Mesothelial cell of epicardium (in vitro differentiated cells): ENCODE measurements at regions not wholly inside any gene's neighbourhood (a gene's known extent, or its start where the extent isn't known, plus 50 kb on each side); places are given as distances from the start of the nearest gene placed in this dataset.

ENCODE experiments used
- DNase-seq, 2 experiments: peaks; one replicate each; pipeline ENCODE4 v3.0.0; 2021; ENCODE audit warnings: low spot score in 2 of 2; ENCODE audit not compliant: unreplicated experiment in 2 of 2
- H3K27ac Mint-ChIP-seq: 2 replicates; pipeline ENCODE4 v1.8.0; 2021; ENCODE audit warnings: mixed read lengths
- H3K27me3 Mint-ChIP-seq: 2 replicates; pipeline ENCODE4 v1.8.0; 2021; ENCODE audit warnings: low read depth, mixed read lengths
- H3K36me3 Mint-ChIP-seq: 2 replicates; pipeline ENCODE4 v1.8.0; 2021; ENCODE audit warnings: mixed read lengths
- H3K4me1 Mint-ChIP-seq: 2 replicates; pipeline ENCODE4 v1.8.0; 2021; ENCODE audit warnings: mixed read lengths
- H3K4me3 Mint-ChIP-seq: 2 replicates; pipeline ENCODE4 v1.8.0; 2021; ENCODE audit warnings: mild to moderate bottlenecking, moderate library complexity, mixed read lengths
- H3K9me3 Mint-ChIP-seq: 2 replicates; pipeline ENCODE4 v1.8.0; 2021; ENCODE audit warnings: mixed read lengths
- CTCF ChIP-seq: fragments of 200-600 bp; sonication (generic); IDR thresholded peaks from one replicate; pipeline ENCODE4 v1.5.0; 2021; ENCODE audit warnings: antibody characterized with exemption; ENCODE audit not compliant: unreplicated experiment

- Mint-ChIP-seq H3K36me3 (no peaks in the 10 kb centered on the region), H3K4me3 (no peak overlapping the region), H3K4me1 (no peaks in the 10 kb centered on the region), H3K27me3 (peaks cover 3% of the 10 kb centered on the region), H3K9me3 (peaks cover 13% of the 10 kb centered on the region), H3K27ac (no peak overlapping the region)
- TF ChIP-seq CTCF = no peak
- DNase-seq = no peak
Observed at GRCh38 chr1:163450986-163451385, 129.2 kb downstream of the NUF2 start.

- H3K4me3 Mint-ChIP-seq = no peak overlapping the region
- no peak overlapping the region for H3K27ac Mint-ChIP-seq
- H3K27me3 Mint-ChIP-seq = peaks cover 7% of the 10 kb centered on the region
Observed at GRCh38 chr1:163459539-163459938, 137.8 kb downstream of the NUF2 start.

GRCh38 chr1:163467289-163467688 is 145.5 kb downstream of the NUF2 start:
- Mint-ChIP-seq H3K9me3 (peaks cover 5% of the 10 kb centered on the region), H3K27ac (no peak overlapping the region), H3K4me3 (no peak overlapping the region), H3K36me3 (peaks cover 2% of the 10 kb centered on the region), H3K27me3 (no peaks in the 10 kb centered on the region), H3K4me1 (peaks cover 4% of the 10 kb centered on the region)
- no peak for TF ChIP-seq CTCF
- DNase-seq = no peak

More at GRCh38 chr1:163459539-163459938, 137.8 kb downstream of the NUF2 start:
- DNase-seq = no peak
- no peak for TF ChIP-seq CTCF
- Mint-ChIP-seq H3K9me3 (peaks cover 4% of the 10 kb centered on the region), H3K36me3 (no peaks in the 10 kb centered on the region), H3K4me1 (peaks cover 9% of the 10 kb centered on the region)

- no peak overlapping the region for H3K27ac Mint-ChIP-seq
- DNase-seq = no peak
- H3K27me3 Mint-ChIP-seq = no peaks in the 10 kb centered on the region
- no peak overlapping the region for H3K4me3 Mint-ChIP-seq
- H3K9me3 Mint-ChIP-seq = peaks cover 9% of the 10 kb centered on the region
- no peak for TF ChIP-seq CTCF
- peaks cover 2% of the 10 kb centered on the region for H3K36me3 Mint-ChIP-seq
- H3K4me1 Mint-ChIP-seq = peaks cover 12% of the 10 kb centered on the region
Observed at GRCh38 chr1:163471779-163472650, 150.3 kb downstream of the NUF2 start.

GRCh38 chr1:163472651-163473248 is 151.0 kb downstream of the NUF2 start:
- TF ChIP-seq CTCF = no peak
- Mint-ChIP-seq H3K36me3 (peaks cover 2% of the 10 kb centered on the region), H3K27me3 (no peaks in the 10 kb centered on the region), H3K4me1 (peaks cover 20% of the 10 kb centered on the region), H3K9me3 (peaks cover 9% of the 10 kb centered on the region), H3K4me3 (peak overlapping the region; percentile 1), H3K27ac (peak overlapping the region; percentile 18)
- no peak for DNase-seq
